ENCODE measurements at regions not wholly inside any gene's neighbourhood (a gene's known extent, or its start where the extent isn't known, plus 50 kb on each side); places are given as distances from the start of the nearest gene placed in this dataset.

DNA sequence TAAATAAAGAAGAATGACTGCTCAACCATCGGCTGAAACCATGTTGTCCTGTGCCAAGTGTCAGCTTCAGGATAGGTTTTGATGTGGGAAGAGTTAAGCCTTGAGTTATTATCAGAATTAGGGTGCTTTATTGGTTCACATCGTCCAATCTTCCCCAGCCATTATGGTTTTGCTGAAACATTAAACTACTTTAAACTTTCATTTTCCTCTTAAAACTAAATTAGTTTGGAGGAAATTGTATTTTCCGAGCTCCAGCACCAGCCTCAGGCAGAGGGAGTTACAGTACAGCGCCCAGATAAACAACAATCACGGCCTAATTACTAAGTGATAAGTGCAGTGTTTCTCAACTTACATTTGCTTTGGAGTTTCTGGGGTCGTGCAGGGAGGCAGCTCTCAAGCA is 80.2 kb downstream of the TMEM114 start:
- DNase-seq, result no peak
- H3K27me3 ChIP-seq, result no peaks in the 10 kb centered on the region
- no peak for TF ChIP-seq CTCF (IDR thresholded peaks at IDR 0.05)
- no peaks in the 10 kb centered on the region for H3K36me3 ChIP-seq
- H3K4me1 ChIP-seq, result no peaks in the 10 kb centered on the region
- H3K4me3 ChIP-seq, result no peak overlapping the region
- peaks cover 0 to 3% (median 2%) of the 10 kb centered on the region in 3 donors for H3K9me3 ChIP-seq
- no peak overlapping the region for H3K27ac ChIP-seq
- intact Hi-C loops (cut with DNase I; ENCODE audit: low total_unique reads), result no loop called here

DNA sequence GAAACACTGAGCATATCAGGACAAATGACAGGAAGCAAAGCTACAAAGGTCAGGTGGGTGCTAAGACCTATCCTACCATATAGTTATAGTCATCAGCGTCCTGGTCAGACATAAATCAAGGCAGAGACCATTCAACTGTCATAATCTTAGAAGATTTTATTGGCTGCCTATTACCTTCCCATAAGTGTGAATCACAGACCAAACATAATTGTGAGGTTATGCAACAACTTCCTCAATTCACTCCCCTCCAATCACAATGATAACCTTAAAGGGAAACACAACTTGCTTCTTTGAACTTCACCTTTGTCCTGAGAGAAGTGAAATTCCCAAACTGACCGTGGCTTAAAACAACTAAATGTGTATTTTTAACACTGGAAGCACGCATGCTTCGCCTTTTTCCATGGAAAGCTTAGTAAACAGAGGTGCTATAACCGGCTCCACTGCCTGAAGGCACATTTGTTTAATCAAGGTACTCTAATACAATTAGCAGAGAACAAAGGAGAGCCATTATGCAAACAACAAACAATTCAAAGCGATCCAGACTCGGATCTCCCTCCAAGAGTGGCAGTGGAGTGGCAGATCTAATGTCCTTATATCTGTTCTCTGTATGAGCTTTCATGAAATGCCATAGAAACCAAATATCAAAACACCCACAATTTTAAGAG is 84.9 kb downstream of the TMEM114 start:
- no peak overlapping the region for H3K4me3 ChIP-seq
- no peak for DNase-seq
- intact Hi-C loops (cut with DNase I; ENCODE audit: low total_unique reads), result no loop called here

GRCh38 chr16:8502446-8502845 is 87.9 kb downstream of the TMEM114 start:
- no peaks in the 10 kb centered on the region for H3K4me1 ChIP-seq
- no peak overlapping the region for H3K27ac ChIP-seq
- H3K4me3 ChIP-seq, result no peak overlapping the region
- H3K9me3 ChIP-seq, result peaks cover 0 to 2% (median 0%) of the 10 kb centered on the region in 3 donors
- no peaks in the 10 kb centered on the region for H3K36me3 ChIP-seq
- intact Hi-C loops (cut with DNase I; ENCODE audit: low total_unique reads), result no loop called here
- no peak for DNase-seq
- no peaks in the 10 kb centered on the region for H3K27me3 ChIP-seq
- no peak for TF ChIP-seq CTCF (IDR thresholded peaks at IDR 0.05)

More for the DNA sequence above, 84.9 kb downstream of the TMEM114 start:
- H3K27ac ChIP-seq, result no peak overlapping the region
- TF ChIP-seq CTCF (IDR thresholded peaks at IDR 0.05), result no peak
- no peaks in the 10 kb centered on the region for H3K4me1 ChIP-seq
- peaks cover 0 to 2% (median 0%) of the 10 kb centered on the region in 3 donors for H3K9me3 ChIP-seq
- H3K36me3 ChIP-seq, result no peaks in the 10 kb centered on the region
- H3K27me3 ChIP-seq, result no peaks in the 10 kb centered on the region

- no peak for DNase-seq
- Histone ChIP-seq H3K4me3 (no peak overlapping the region), H3K4me1 (no peaks in the 10 kb centered on the region), H3K36me3 (no peaks in the 10 kb centered on the region), H3K27me3 (no peaks in the 10 kb centered on the region), H3K27ac (no peak overlapping the region), H3K9me3 (peaks cover 0 to 2% (median 0%) of the 10 kb centered on the region in 3 donors)
- no peak for TF ChIP-seq CTCF (IDR thresholded peaks at IDR 0.05)
- intact Hi-C loops (cut with DNase I; ENCODE audit: low total_unique reads), result no loop called here
Measured at GRCh38 chr16:8500351-8500750, 90.0 kb downstream of the TMEM114 start.

DNA sequence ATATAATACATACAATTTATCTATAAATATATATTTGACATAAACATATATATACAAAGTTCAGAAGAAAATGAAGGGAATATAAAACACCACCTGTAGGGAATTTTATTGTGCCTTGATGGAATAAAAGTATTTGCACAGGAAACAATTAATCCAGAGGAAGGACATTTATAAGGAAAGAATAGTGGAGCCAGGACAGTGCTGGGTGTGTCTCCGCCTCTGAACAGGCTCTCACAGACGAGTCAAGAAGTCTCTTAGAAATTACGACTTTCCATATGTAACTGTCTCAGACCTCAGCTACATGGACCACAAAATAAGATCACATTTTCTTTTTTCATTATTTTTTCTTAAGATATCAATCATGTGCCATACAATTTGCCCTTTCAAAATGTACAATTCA is 93.9 kb downstream of the TMEM114 start:
- Histone ChIP-seq H3K4me1 (no peaks in the 10 kb centered on the region), H3K9me3 (no peaks in the 10 kb centered on the region), H3K36me3 (no peaks in the 10 kb centered on the region), H3K4me3 (no peak overlapping the region), H3K27me3 (no peaks in the 10 kb centered on the region), H3K27ac (no peak overlapping the region)
- no peak for DNase-seq
- intact Hi-C loops (cut with DNase I; ENCODE audit: low total_unique reads), result no loop called here
- TF ChIP-seq CTCF (IDR thresholded peaks at IDR 0.05), result no peak

GRCh38 chr16:8493972-8494371 is 96.3 kb downstream of the TMEM114 start:
- H3K4me1 ChIP-seq, result no peaks in the 10 kb centered on the region
- no peak for TF ChIP-seq CTCF (IDR thresholded peaks at IDR 0.05)
- no peaks in the 10 kb centered on the region for H3K36me3 ChIP-seq
- no peaks in the 10 kb centered on the region for H3K9me3 ChIP-seq
- H3K27ac ChIP-seq, result no peak overlapping the region
- H3K4me3 ChIP-seq, result no peak overlapping the region
- H3K27me3 ChIP-seq, result no peaks in the 10 kb centered on the region
- DNase-seq, result no peak
- intact Hi-C loops (cut with DNase I; ENCODE audit: low total_unique reads), result no loop called here
